Activated CD8-positive, alpha-beta memory T cell treated with anti-CD3 and anti-CD28 coated beads, Interleukin-2, amount 10 ng/mL, durations not matched to agents 7 days and 5 days (primary cell): ENCODE measurements at regions not wholly inside any gene's neighbourhood (a gene's known extent, or its start where the extent isn't known, plus 50 kb on each side); places are given as distances from the start of the nearest gene placed in this dataset.
"Not testable (repeated sequence)": the region's sequence is repeated elsewhere in the genome, so short reads cannot be mapped to it uniquely, and the experiment has no call there.

Experiments
- ATAC-seq: fragments of 150-1000 bp; cut with Tn5 transposase; one replicate; pipeline ENCODE4 v1.10.0; 2021; ENCODE audit warnings: moderate library complexity
- CTCF ChIA-PET: fragments of 350-600 bp; sonication (Branson Sonifier 250); formaldehyde crosslinking; loops from one replicate; lab custom pipeline; 2021; ENCODE audit warnings: antibody characterized with exemption; lab: Charles Lee
- DNase-seq: peaks from one replicate; pipeline ENCODE4 v3.0.0-alpha.2; 2020
- H3K27ac Mint-ChIP-seq: one replicate; pipeline ENCODE4 v1.8.0; 2021; ENCODE audit warnings: mild to moderate bottlenecking, mixed read lengths
- H3K27me3 Mint-ChIP-seq: one replicate; pipeline ENCODE4 v1.8.0; 2021; ENCODE audit warnings: mixed read lengths
- H3K36me3 Mint-ChIP-seq: one replicate; pipeline ENCODE4 v1.8.0; 2021; ENCODE audit warnings: mild to moderate bottlenecking, mixed read lengths
- H3K4me1 Mint-ChIP-seq: one replicate; pipeline ENCODE4 v1.8.0; 2021; ENCODE audit warnings: mixed read lengths
- H3K4me3 Mint-ChIP-seq: one replicate; pipeline ENCODE4 v1.8.0; 2021; ENCODE audit warnings: mild to moderate bottlenecking, moderate library complexity, mixed read lengths
- H3K9me3 Mint-ChIP-seq: one replicate; pipeline ENCODE4 v1.8.0; 2022; ENCODE audit warnings: low read depth, mixed read lengths

DNA sequence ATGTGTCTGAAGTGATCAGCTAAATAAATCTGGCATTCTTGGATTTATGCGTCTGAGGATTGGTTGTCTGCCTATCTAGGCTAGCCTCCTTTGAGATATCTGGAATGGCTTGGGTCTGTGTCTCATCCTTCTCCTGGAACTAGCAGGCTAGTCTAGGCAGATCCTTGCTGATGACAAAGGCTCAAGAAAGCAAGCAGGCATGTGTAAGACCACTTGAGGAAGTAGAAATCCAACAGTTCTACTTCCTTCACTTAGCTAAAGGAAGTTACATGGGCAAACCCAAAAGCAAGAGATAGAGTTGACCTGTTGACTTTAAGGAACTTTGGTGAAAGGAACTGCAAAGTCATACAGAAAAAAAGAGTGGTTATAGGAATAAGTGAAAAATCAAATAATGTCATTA lies 672.6 kb downstream of the MAFB start:
- Mint-ChIP-seq H3K27ac (no peak overlapping the region), H3K4me3 (no peak overlapping the region), H3K36me3 (no peaks in the 10 kb centered on the region), H3K4me1 (no peaks in the 10 kb centered on the region), H3K27me3 (no peaks in the 10 kb centered on the region), H3K9me3 (no peaks in the 10 kb centered on the region)
- ATAC-seq (no peak), DNase-seq (no peak)
- CTCF ChIA-PET, result no interaction called here

DNA sequence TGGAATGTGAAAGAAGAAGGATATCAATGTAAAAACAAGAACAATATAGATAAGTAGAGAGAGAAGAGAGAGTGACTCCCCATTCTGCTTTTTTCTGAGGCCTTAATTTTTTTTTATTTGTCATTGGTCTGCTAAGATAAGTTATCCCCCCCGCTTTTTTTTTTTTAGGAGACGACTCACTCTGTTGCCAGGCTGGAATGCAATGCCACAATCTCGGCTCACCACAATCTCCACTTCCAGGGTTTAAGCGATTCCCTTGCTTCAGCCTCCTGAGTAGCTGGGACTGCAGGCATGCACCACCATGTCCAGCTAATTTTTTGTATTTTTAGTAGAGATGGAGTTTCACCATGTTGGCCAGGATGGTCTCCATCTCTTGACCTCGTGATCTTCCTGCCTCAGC lies 677.0 kb downstream of the MAFB start:
- H3K9me3 Mint-ChIP-seq, DNase-seq, CTCF ChIA-PET: not testable (repeated sequence)

DNA sequence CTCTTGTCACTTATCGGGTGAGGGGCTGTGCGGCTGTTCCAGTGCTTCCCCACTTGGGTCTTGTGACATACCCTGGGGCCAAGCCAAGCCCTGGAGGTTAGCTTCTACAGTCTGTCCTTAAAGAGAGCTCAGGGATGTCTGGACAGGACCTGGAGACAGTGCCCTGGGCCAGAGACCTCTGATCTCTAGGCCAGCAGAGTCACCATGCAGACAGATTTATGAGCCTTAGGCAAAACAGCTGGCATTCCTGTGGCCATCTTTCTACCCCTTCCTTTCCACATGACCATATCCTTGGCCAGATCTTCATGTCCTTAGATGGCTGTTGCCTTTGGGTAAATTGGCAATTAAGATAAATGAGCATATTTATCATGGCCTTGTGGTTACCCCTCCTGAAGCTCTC lies 678.6 kb downstream of the MAFB start:
- no peak for DNase-seq

More for the DNA sequence above, 677.0 kb downstream of the MAFB start:
- H3K4me1 Mint-ChIP-seq, H3K27ac Mint-ChIP-seq, H3K36me3 Mint-ChIP-seq, H3K27me3 Mint-ChIP-seq, H3K4me3 Mint-ChIP-seq, ATAC-seq: not testable (repeated sequence)

DNA sequence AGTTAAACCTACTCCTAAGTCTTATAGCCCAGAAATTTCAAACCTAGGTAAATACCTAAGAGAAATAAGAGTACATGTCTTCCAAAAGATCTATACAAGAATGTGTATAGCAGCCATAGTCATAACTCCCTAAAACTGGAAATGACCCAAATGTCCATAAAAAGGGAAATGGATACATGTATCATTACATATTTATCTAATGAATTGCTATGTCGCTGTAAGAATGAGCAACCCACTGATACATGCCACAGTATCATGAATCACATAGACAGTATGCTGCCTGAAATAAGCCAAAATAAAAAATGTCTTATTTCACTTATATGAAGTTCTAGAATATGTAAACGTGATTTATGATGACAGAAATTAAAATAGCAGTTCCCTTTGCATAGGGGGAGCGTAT lies 679.5 kb downstream of the MAFB start:
- no peak for DNase-seq
- no peak overlapping the region for H3K4me3 Mint-ChIP-seq
- no peak overlapping the region for H3K27ac Mint-ChIP-seq
- H3K4me1 Mint-ChIP-seq, result no peaks in the 10 kb centered on the region
- no peaks in the 10 kb centered on the region for H3K36me3 Mint-ChIP-seq
- H3K27me3 Mint-ChIP-seq, result no peaks in the 10 kb centered on the region
- H3K9me3 Mint-ChIP-seq, result no peaks in the 10 kb centered on the region
- ATAC-seq, result no peak
- CTCF ChIA-PET, result no interaction called here

More for the DNA sequence above, 678.6 kb downstream of the MAFB start:
- Mint-ChIP-seq H3K4me3 (no peak overlapping the region), H3K9me3 (no peaks in the 10 kb centered on the region), H3K4me1 (no peaks in the 10 kb centered on the region), H3K27me3 (no peaks in the 10 kb centered on the region), H3K27ac (no peak overlapping the region), H3K36me3 (no peaks in the 10 kb centered on the region)
- ATAC-seq, result no peak
- CTCF ChIA-PET, result no interaction called here

DNA sequence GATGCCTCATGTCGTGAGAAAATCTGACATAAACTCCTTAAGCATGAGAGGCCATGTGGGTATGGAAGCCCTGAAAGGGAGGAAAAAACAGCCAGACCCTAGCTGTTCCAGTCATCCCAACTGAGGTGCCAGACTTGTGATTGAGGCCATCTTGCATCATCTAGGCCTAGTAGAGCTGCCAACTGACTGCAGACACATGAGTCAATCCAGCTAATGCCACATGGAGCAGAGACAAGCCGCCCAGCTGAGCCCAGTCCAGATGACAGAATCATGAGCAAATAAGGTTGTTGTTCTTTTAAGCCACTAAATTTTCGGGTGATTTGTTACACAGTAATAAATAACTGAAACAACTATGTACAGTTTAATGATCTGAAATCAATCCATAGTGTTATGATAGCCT lies 680.9 kb downstream of the MAFB start:
- no peaks in the 10 kb centered on the region for H3K9me3 Mint-ChIP-seq
- no peak for DNase-seq
- no peaks in the 10 kb centered on the region for H3K36me3 Mint-ChIP-seq
- H3K4me1 Mint-ChIP-seq, result no peaks in the 10 kb centered on the region
- no peak overlapping the region for H3K4me3 Mint-ChIP-seq
- H3K27me3 Mint-ChIP-seq, result no peaks in the 10 kb centered on the region
- CTCF ChIA-PET, result no interaction called here
- ATAC-seq, result no peak
- H3K27ac Mint-ChIP-seq, result no peak overlapping the region

DNA sequence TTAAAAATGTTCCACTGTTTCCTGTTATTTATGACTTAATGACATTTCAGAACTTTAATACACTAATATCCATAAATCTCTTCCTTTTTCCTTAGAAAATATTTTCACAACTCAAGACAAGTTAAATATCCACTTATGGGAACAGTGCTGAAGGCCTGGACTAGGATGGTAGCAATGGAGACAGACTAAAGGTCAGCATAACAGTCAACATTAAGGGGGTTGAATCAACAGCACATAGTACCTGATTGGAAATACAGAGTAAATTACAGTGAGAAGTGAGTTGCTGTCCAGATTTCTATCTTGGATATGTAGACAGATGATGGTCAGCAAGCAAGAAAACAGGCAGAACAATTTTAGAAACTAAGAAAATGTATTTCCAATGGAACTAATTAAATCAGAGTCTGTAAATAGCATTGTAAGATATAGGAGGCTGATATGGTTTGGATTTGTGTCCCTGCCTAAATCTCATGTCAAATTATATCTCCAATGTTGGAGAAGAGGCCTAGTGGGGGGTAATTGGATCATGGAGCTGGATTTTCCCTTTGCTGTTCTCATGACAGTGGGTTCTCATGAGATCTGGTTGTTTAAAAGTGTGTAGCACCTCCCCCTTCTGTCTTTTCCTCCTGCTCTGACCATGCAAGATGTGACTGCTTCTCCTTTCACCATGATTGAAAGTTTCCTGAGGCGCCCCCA lies 682.7 kb downstream of the MAFB start:
- Mint-ChIP-seq H3K4me1 (no peaks in the 10 kb centered on the region), H3K4me3 (no peak overlapping the region), H3K9me3 (no peaks in the 10 kb centered on the region), H3K27me3 (no peaks in the 10 kb centered on the region), H3K36me3 (no peaks in the 10 kb centered on the region), H3K27ac (no peak overlapping the region)
- ATAC-seq, result no peak
- DNase-seq, result no peak
- CTCF ChIA-PET, result no interaction called here

DNA sequence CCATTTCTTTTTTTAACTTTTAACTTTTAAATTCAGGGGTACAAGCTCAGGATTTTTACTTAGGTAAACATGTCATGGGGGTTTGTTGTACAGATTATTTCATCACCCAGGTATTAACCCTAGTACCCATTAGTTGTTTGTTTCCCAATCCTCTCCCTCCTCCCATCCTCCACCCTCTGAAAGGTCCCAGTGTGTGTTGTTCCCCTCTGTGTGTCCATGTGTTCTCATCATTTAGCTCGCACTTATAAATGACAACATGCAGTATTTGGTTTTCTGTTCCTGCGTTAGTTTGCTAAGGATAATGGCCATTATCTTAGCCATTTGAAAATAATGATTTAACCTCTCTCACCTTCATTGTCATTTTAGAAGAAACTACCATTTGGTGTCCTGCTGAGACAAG lies 684.9 kb downstream of the MAFB start:
- not testable (repeated sequence) for H3K27ac Mint-ChIP-seq, ATAC-seq

DNA sequence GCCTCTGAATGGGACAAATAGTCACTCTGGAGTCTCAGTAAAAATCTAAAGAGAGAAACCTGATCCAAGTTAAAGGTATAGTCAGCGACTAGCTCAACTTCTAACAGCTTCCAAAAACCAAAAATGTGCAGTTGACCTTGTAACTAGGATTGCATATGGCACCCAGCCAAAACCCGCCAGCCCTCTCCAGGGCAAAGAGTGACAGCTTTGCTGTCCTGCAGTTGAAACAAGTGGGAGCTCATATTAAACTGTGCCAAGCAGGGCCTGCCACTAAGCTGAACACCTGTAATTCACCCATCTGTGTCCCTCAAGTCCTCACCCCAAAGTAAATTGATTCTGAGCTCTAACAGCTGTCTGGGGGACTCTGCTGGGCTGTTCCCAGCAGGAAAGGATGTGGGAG lies 695.3 kb downstream of the MAFB start:
- no peak overlapping the region for H3K4me3 Mint-ChIP-seq
- H3K9me3 Mint-ChIP-seq, result peaks cover 8% of the 10 kb centered on the region
- CTCF ChIA-PET, result no interaction called here
- H3K36me3 Mint-ChIP-seq, result no peaks in the 10 kb centered on the region
- H3K4me1 Mint-ChIP-seq, result no peaks in the 10 kb centered on the region
- no peak overlapping the region for H3K27ac Mint-ChIP-seq
- ATAC-seq, result no peak
- DNase-seq, result no peak
- H3K27me3 Mint-ChIP-seq, result no peaks in the 10 kb centered on the region

More for the DNA sequence above, 684.9 kb downstream of the MAFB start:
- H3K27me3 Mint-ChIP-seq, DNase-seq, H3K4me1 Mint-ChIP-seq, H3K36me3 Mint-ChIP-seq, CTCF ChIA-PET, H3K9me3 Mint-ChIP-seq, H3K4me3 Mint-ChIP-seq: not testable (repeated sequence)

DNA sequence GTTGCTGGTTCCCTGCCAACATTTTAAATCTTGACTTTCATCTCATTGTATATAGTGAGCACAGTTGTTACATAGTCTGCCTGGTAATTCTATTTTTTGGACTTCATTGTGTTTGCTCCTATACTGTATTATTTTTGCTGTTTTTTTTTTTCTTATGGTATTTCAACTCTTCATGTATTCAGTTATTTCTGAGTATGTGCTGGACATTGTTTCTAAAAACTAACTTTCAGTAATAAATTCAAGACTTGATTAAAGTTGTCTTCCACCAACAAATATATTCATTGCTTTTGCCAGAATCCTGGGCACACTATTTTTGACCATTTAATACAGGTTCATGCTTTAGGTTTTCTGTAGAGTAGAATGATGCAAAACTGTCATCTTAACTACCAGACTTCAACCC lies 698.3 kb downstream of the MAFB start:
- Mint-ChIP-seq H3K4me1 (no peaks in the 10 kb centered on the region), H3K27me3 (no peaks in the 10 kb centered on the region), H3K4me3 (no peak overlapping the region), H3K36me3 (no peaks in the 10 kb centered on the region), H3K27ac (no peak overlapping the region), H3K9me3 (peaks cover 3% of the 10 kb centered on the region)
- ATAC-seq (no peak), DNase-seq (no peak)
- CTCF ChIA-PET, result no interaction called here

DNA sequence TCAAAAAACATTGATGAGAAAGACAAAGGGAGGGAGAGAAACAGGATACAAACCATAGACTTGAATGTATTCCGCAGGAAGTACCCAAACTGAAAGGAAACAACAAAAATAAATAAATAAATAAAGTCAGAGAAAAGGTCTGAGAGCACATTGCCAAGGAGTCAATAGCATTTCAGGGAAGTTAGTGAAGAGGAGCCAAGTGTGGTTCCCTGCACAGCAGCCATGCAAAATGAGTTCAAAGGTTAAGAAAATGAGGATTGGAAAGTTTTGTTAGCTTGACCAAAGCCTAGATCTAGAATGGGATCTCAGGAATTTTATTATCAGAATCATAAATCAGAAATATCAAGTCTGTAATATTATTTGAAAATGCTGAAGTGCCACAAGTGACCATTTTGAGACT lies 700.0 kb downstream of the MAFB start:
- Mint-ChIP-seq H3K9me3 (peaks cover 3% of the 10 kb centered on the region), H3K4me3 (no peak overlapping the region), H3K4me1 (no peaks in the 10 kb centered on the region), H3K27me3 (no peaks in the 10 kb centered on the region), H3K36me3 (no peaks in the 10 kb centered on the region), H3K27ac (no peak overlapping the region)
- ATAC-seq, result no peak
- CTCF ChIA-PET, result no interaction called here
- DNase-seq, result no peak

DNA sequence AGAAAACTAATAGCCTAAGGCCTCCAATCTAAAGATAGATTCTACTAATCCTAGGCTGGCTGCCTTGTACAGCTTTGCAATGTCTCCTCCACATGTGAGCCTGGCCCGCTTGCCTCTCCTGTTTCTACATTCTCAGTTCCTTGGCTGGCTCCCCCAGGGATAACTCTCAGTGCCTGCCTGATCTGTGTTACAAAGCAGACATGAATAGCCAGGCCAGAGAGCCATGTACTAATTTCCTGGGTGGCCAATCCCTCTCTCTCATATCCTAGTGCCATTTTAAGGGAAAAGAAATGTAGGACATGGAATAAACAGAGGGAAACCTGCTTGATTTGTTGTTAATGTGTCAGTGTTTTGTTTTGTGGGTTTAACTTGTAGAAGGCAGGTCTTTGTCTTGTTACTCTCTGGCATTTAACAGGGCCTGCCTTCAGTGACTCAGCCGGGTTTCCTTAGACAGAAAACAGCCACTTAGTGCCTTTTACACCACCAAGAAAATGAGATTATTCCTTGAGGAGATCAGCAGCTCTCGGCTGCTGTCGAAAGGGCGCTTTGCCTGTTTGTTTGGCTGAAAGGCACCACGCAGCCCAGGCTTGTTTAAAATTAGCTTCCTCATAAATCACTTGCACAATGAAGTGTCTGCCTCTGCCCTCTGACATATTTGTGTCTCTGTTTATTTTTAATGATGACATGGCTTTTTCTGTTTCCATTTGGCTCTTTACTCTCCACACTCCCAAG lies 702.7 kb downstream of the MAFB start:
- DNase-seq, result no peak
- CTCF ChIA-PET, result interaction anchor here (0.7 kb wide), 1 partner anchor 281 kb away, joined by 3 read pairs; no protein-coding TSS in a partner anchor
- no peaks in the 10 kb centered on the region for H3K4me1 Mint-ChIP-seq

DNA sequence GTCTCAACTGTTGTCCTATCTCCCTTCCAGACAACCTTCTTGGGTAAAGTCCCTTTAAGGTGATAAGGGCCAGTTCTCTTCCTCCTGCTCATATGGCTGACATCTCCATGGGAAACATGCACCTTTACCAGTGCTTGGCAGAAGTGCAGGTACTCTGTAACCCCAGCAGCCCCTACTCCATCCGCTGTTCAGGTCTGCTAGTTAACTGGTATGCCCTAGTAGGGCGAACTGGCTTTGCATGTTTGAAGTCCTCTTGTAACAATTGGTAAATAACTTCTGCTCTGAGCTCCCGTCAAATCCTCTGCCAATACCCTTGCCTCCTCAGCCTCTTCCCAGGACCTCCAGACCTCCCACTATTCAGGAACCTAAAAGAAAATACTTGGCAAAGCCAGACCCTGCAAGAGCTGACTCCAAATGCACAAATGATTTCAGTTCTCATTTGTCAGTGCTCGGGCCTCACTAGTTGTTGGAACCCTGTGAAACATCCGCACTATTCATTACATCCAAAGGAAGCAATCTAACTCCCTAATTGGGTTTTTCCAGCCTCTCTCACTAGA lies 703.7 kb downstream of the MAFB start:
- Mint-ChIP-seq H3K4me1 (no peaks in the 10 kb centered on the region), H3K9me3 (no peaks in the 10 kb centered on the region), H3K27me3 (no peaks in the 10 kb centered on the region), H3K4me3 (no peak overlapping the region), H3K27ac (no peak overlapping the region), H3K36me3 (no peaks in the 10 kb centered on the region)
- CTCF ChIA-PET, result no interaction called here
- DNase-seq, result no peak
- no peak for ATAC-seq

More for the DNA sequence above, 702.7 kb downstream of the MAFB start:
- no peak overlapping the region for H3K27ac Mint-ChIP-seq
- H3K9me3 Mint-ChIP-seq, result no peaks in the 10 kb centered on the region
- no peaks in the 10 kb centered on the region for H3K36me3 Mint-ChIP-seq
- H3K4me3 Mint-ChIP-seq, result no peak overlapping the region
- H3K27me3 Mint-ChIP-seq, result no peaks in the 10 kb centered on the region
- ATAC-seq, result no peak

DNA sequence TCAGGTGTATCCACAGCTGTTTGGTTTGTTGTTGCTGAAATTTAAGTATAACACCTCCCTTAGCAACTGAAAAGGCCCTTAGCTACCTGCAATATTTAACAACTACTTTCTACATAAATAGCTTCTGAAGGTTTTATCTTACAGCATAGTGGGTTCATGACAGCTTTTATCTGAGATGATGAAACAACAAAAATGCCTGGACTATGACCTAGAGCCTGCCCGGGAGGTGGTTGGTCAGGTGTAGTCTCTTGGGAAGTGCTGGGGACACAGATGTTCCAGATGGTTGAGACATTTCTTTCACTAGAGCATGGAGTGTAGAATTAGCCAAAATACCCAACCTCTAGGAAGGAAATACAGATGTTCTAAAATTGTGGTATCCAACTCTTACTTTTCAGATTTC lies 705.4 kb downstream of the MAFB start:
- H3K9me3 Mint-ChIP-seq, result no peaks in the 10 kb centered on the region
- ATAC-seq (no peak), DNase-seq (no peak)
- no peaks in the 10 kb centered on the region for H3K4me1 Mint-ChIP-seq
- CTCF ChIA-PET, result no interaction called here
- no peak overlapping the region for H3K27ac Mint-ChIP-seq
- no peaks in the 10 kb centered on the region for H3K27me3 Mint-ChIP-seq
- no peak overlapping the region for H3K4me3 Mint-ChIP-seq
- no peaks in the 10 kb centered on the region for H3K36me3 Mint-ChIP-seq

DNA sequence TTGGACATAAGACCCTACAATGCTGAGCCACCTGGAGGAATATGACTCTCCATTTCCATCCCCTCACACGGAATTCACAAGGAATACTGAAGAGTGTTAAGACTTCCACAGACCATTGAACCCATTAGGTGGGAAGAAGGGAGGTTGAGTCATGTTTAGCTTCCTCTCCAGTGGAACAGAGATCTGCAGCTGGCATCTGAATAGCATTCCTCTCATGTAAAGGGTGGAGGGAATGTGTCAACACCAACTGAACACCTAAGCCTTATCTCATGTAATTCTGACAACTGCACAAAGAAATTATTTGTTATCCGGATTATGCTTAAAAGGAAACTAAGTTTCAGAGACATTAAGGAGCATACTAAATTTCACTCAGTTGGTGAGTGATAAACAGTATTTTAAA lies 705.9 kb downstream of the MAFB start:
- no peaks in the 10 kb centered on the region for H3K9me3 Mint-ChIP-seq
- H3K27ac Mint-ChIP-seq, result no peak overlapping the region
- no peak overlapping the region for H3K4me3 Mint-ChIP-seq
- H3K36me3 Mint-ChIP-seq, result no peaks in the 10 kb centered on the region
- ATAC-seq (no peak), DNase-seq (no peak)
- no peaks in the 10 kb centered on the region for H3K27me3 Mint-ChIP-seq
- CTCF ChIA-PET, result no interaction called here
- no peaks in the 10 kb centered on the region for H3K4me1 Mint-ChIP-seq
